H1 (cell line): ENCODE measurements at regions not wholly inside any gene's neighbourhood (a gene's known extent, or its start where the extent isn't known, plus 50 kb on each side); places are given as distances from the start of the nearest gene placed in this dataset.
A peak's percentile ranks its signal among the peaks of the same experiment; 100 is the strongest.

ENCODE experiments used
- CTCF ChIA-PET: fragments of 300-600 bp; sonication (Branson Sonifier 250); formaldehyde crosslinking; loops from one replicate; lab custom pipeline; 2021; ENCODE audit not compliant: partially characterized antibody; lab: Charles Lee
- POLR2A ChIA-PET: fragments of 300-600 bp; sonication (Branson Sonifier 250); formaldehyde crosslinking; loops from one replicate; lab custom pipeline; 2021; ENCODE audit warnings: inconsistent platforms; ENCODE audit not compliant: partially characterized antibody; lab: Charles Lee
- DNase-seq, 2 experiments: peaks; one replicate each; pipeline versions ENCODE4 v3.0.0 to v3.0.0-alpha.2; 2010 to 2022; ENCODE audit warnings: low spot score in 2 of 2, low read depth in 1 of 2, mixed read lengths in 1 of 2
- FAIRE-seq: peaks from 2 replicates; lab custom pipeline; 2011; peaks lifted over from hg19 to GRCh38; lab: Jason Lieb, UNC
- H2AFZ ChIP-seq: 2 replicates; pipeline ENCODE4 v1.8.1; 2012; ENCODE audit warnings: low read length, inconsistent platforms
- H2AK5ac ChIP-seq: 2 replicates; pipeline ENCODE4 v1.6.1; 2013; ENCODE audit warnings: low read depth, low read length
- H2BK120ac ChIP-seq: replicated peaks from 2 replicates; pipeline ENCODE3; 2013; ENCODE audit warnings: low read depth, low read length, inconsistent platforms
- H2BK12ac ChIP-seq: 2 replicates; pipeline ENCODE4 v1.6.1; 2013; ENCODE audit warnings: low read depth, low read length
- H2BK15ac ChIP-seq: 2 replicates; pipeline ENCODE4 v1.6.1; 2013; ENCODE audit warnings: low read length
- H2BK20ac ChIP-seq: 2 replicates; pipeline ENCODE4 v1.6.1; 2013; ENCODE audit warnings: low read length
- H2BK5ac ChIP-seq: 2 replicates; pipeline ENCODE4 v1.6.1; 2013; ENCODE audit warnings: low read depth, low read length
- H3K14ac ChIP-seq: 2 replicates; pipeline ENCODE4 v1.6.1; 2013; ENCODE audit warnings: inconsistent platforms; ENCODE audit not compliant: insufficient read length
- H3K18ac ChIP-seq: 2 replicates; pipeline ENCODE4 v1.6.1; 2013; ENCODE audit warnings: low read length; ENCODE audit errors: extremely low read depth
- H3K23ac ChIP-seq: 2 replicates; pipeline ENCODE4 v1.6.1; 2013; ENCODE audit warnings: inconsistent platforms; ENCODE audit not compliant: insufficient read length
- H3K23me2 ChIP-seq: 2 replicates; pipeline ENCODE4 v1.6.1; 2013; ENCODE audit warnings: low read depth, low read length
- H3K27ac ChIP-seq: 2 replicates; pipeline ENCODE4 v1.6.1; 2011; ENCODE audit warnings: low read depth, low read length, inconsistent platforms
- H3K27me3 ChIP-seq, 4 experiments: replicated peaks in 1 of 4; 1 replicate in 1 of 4; 2 replicates in 3 of 4; pipeline versions ENCODE4 v1.6.1 to v1.8.1; 2011 to 2013; ENCODE audit warnings: low read length in 3 of 4, mild to moderate bottlenecking in 3 of 4, inconsistent platforms in 2 of 4, mixed read lengths in 2 of 4, moderate library complexity in 1 of 4; ENCODE audit not compliant: control insufficient read depth in 3 of 4, insufficient read depth in 3 of 4; ENCODE audit errors: extremely low read depth in 1 of 4
- H3K36me3 ChIP-seq, 4 experiments: 2 replicates each; pipeline versions ENCODE4 v1.6.1 to v1.8.1; 2011 to 2013; ENCODE audit warnings: mild to moderate bottlenecking in 4 of 4, low read length in 3 of 4, moderate library complexity in 2 of 4, control low read depth in 1 of 4, inconsistent platforms in 1 of 4; ENCODE audit not compliant: insufficient read depth in 4 of 4, control insufficient read depth in 2 of 4
- H3K4ac ChIP-seq: replicated peaks from 2 replicates; pipeline ENCODE3; 2013; ENCODE audit warnings: low read length, low read depth, mixed read lengths, inconsistent platforms; ENCODE audit not compliant: insufficient read length
- H3K4me1 ChIP-seq, 4 experiments: replicated peaks in 1 of 4; 1 replicate in 1 of 4; 2 replicates in 3 of 4; pipeline versions ENCODE4 v1.6.1 to v1.8.1; 2011 to 2013; ENCODE audit warnings: low read length in 3 of 4, inconsistent platforms in 2 of 4, mixed read lengths in 1 of 4; ENCODE audit not compliant: insufficient read depth in 4 of 4, control insufficient read depth in 3 of 4
- H3K4me2 ChIP-seq, 2 experiments: 2 replicates each; pipeline versions ENCODE4 v1.6.1 to v1.8.1; 2011 to 2013; ENCODE audit warnings: low read depth in 2 of 2, low read length in 2 of 2, control low read depth in 1 of 2, inconsistent platforms in 1 of 2, mild to moderate bottlenecking in 1 of 2; ENCODE audit not compliant: insufficient read depth in 1 of 2
- H3K4me3 ChIP-seq, 4 experiments: fragments of 200-600, 300-600 bp in 1 of 4; sonication (generic), shearing (Covaris generic), sonication (Bioruptor Twin) in 1 of 4; 2 replicates each; pipeline versions ENCODE4 v1.5.1 to v1.8.1; 2011 to 2016; ENCODE audit warnings: low read length in 4 of 4, low read depth in 3 of 4, control low read depth in 2 of 4, inconsistent platforms in 2 of 4, mild to moderate bottlenecking in 2 of 4, mixed read lengths in 1 of 4, moderate library complexity in 1 of 4; ENCODE audit not compliant: insufficient read depth in 2 of 4; ENCODE audit errors: extremely low read depth in 1 of 4
- H3K56ac ChIP-seq: replicated peaks from 2 replicates; pipeline ENCODE3; 2013; ENCODE audit warnings: low read depth, mild to moderate bottlenecking, mixed read lengths, low read length, inconsistent platforms; ENCODE audit not compliant: insufficient read length
- H3K79me1 ChIP-seq: 2 replicates; pipeline ENCODE4 v1.6.1; 2013; ENCODE audit warnings: low read depth, low read length, control low read depth
- H3K79me2 ChIP-seq, 2 experiments: 2 replicates each; pipeline versions ENCODE4 v1.6.1 to v1.8.1; 2012 to 2013; ENCODE audit warnings: low read length in 2 of 2, mild to moderate bottlenecking in 2 of 2, inconsistent platforms in 1 of 2; ENCODE audit not compliant: insufficient read depth in 2 of 2, control insufficient read depth in 1 of 2
- H3K9ac ChIP-seq, 4 experiments: replicated peaks in 1 of 4; 1 replicate in 1 of 4; 2 replicates in 3 of 4; pipeline versions ENCODE4 v1.6.1 to v1.8.1; 2011 to 2013; ENCODE audit warnings: low read depth in 3 of 4, low read length in 3 of 4, control low read depth in 2 of 4, mild to moderate bottlenecking in 2 of 4, moderate library complexity in 2 of 4, inconsistent platforms in 1 of 4; ENCODE audit errors: extremely low read depth in 1 of 4
- H3K9me3 ChIP-seq, 2 experiments: 2 replicates each; pipeline versions ENCODE4 v1.6.1 to v1.8.1; 2012 to 2013; ENCODE audit warnings: mild to moderate bottlenecking in 2 of 2, moderate library complexity in 2 of 2, control low read depth in 1 of 2, inconsistent platforms in 1 of 2, low read depth in 1 of 2, low read length in 1 of 2, mixed read lengths in 1 of 2; ENCODE audit not compliant: insufficient read depth in 2 of 2
- H4K20me1 ChIP-seq, 2 experiments: replicated peaks in 1 of 2; 2 replicates each; pipeline versions ENCODE3 to v1.8.1; 2011 to 2013; ENCODE audit warnings: inconsistent platforms in 2 of 2, low read length in 2 of 2, mild to moderate bottlenecking in 1 of 2; ENCODE audit not compliant: insufficient read depth in 2 of 2, control insufficient read depth in 1 of 2
- H4K5ac ChIP-seq: 2 replicates; pipeline ENCODE4 v1.6.1; 2013; ENCODE audit warnings: low read length, low read depth, mixed read lengths, inconsistent platforms; ENCODE audit not compliant: insufficient read length
- H4K8ac ChIP-seq: 2 replicates; pipeline ENCODE4 v1.8.0; 2013; ENCODE audit warnings: mild to moderate bottlenecking, moderate library complexity, low read length, inconsistent platforms; ENCODE audit not compliant: insufficient read depth; ENCODE audit errors: extremely low read depth
- H4K91ac ChIP-seq: replicated peaks from 2 replicates; pipeline ENCODE3; 2013; ENCODE audit warnings: low read length, mixed read lengths, inconsistent platforms; ENCODE audit not compliant: insufficient read length
- BACH1 ChIP-seq: IDR thresholded peaks from 2 replicates; pipeline ENCODE4 v1.6.1; 2012; ENCODE audit warnings: low read length, improper control_type of control experiment
- CHD2 ChIP-seq: IDR thresholded peaks from 2 replicates; pipeline ENCODE4 v1.6.1; 2012; ENCODE audit warnings: low read length, improper control_type of control experiment
- JUND ChIP-seq: IDR thresholded peaks from 2 replicates; pipeline ENCODE4 v1.6.1; 2011; ENCODE audit warnings: mild to moderate bottlenecking, improper control_type of control experiment, low read length
- KDM1A ChIP-seq: fragments of 200-600, 300-600 bp; sonication (generic); IDR thresholded peaks from 2 replicates; pipeline ENCODE4 v1.7.1; 2016; ENCODE audit warnings: mild to moderate bottlenecking, low read length, borderline replicate concordance
- SP2 ChIP-seq: IDR thresholded peaks from 2 replicates; pipeline ENCODE4 v1.6.1; 2012; ENCODE audit warnings: mild to moderate bottlenecking, low read length, inconsistent platforms
- SUZ12 ChIP-seq: fragments of 200-600 bp; sonication (generic); IDR thresholded peaks from 2 replicates; pipeline ENCODE4 v1.6.1; 2012; ENCODE audit warnings: mild to moderate bottlenecking, inconsistent platforms, low read length, moderate library complexity, mixed read lengths
- USF2 ChIP-seq: IDR thresholded peaks from 2 replicates; pipeline ENCODE4 v1.6.1; 2011; ENCODE audit warnings: low read length, improper control_type of control experiment
- YY1 ChIP-seq: IDR thresholded peaks from 2 replicates; pipeline ENCODE4 v1.6.1; 2011; ENCODE audit warnings: low read depth, mild to moderate bottlenecking, low read length
- WGBS, 2 experiments: shearing (Covaris generic) in 1 of 2; methylation state at CpG; one replicate each; pipeline versions ENCODE4 v1.1.6 to v1.1.7; 2013 to 2015; ENCODE audit warnings: low lambda C conversion rate in 2 of 2, mixed read lengths in 2 of 2, inconsistent platforms in 1 of 2, low coverage in 1 of 2, missing lambda C conversion rate in 1 of 2; ENCODE audit not compliant: insufficient replicate concordance in 2 of 2, insufficient coverage in 1 of 2, insufficient read length in 1 of 2; ENCODE audit errors: extremely low coverage in 1 of 2, missing lambda C conversion rate in 1 of 2; 5-methylcytosine and 5-hydroxymethylcytosine counted together

GRCh38 chr5:34543687-34544086, 112.4 kb upstream of the RAI14 start:
- no peak for DNase-seq
- no peak for FAIRE-seq
- Histone ChIP-seq H2BK5ac (no peak overlapping the region), H2BK15ac (no peak overlapping the region), H3K14ac (no peak overlapping the region), H3K27ac (no peak overlapping the region), H3K4me3 (no peak overlapping the region), H3K23me2 (no peaks in the 10 kb centered on the region; the same call in 1 of the 2 replicates), H3K79me2 (no peaks in the 10 kb centered on the region), H3K79me1 (no peaks in the 10 kb centered on the region), H3K9me3 (peaks cover 12 to 18% of the 10 kb centered on the region in 2 experiments; a peak in 2 of 4 replicates), H2BK12ac (no peak overlapping the region), H2AFZ (no peak overlapping the region), H3K4me2 (no peak overlapping the region), H3K4ac (no peak overlapping the region), H3K4me1 (peaks cover 7 to 43% (median 15%) of the 10 kb centered on the region in 4 experiments; a peak in 6 of 7 replicates), H3K23ac (no peak overlapping the region), H2AK5ac (no peak overlapping the region), H4K5ac (no peak overlapping the region), H3K18ac (no peak overlapping the region), H4K20me1 (no peaks in the 10 kb centered on the region), H3K36me3 (peaks cover 0 to 10% (median 4%) of the 10 kb centered on the region in 4 experiments; a peak in 2 of 8 replicates), H4K8ac (no peak overlapping the region), H3K27me3 (no peaks in the 10 kb centered on the region), H2BK20ac (no peak overlapping the region), H2BK120ac (peak overlapping the region; percentile 76), H4K91ac (peak overlapping the region; percentile 29), H3K56ac (no peak overlapping the region), H3K9ac (no peak overlapping the region)
- 0% methylated on average over 1 of the region's 1 CpG; no CpG with 5 or more reads in 1 of the 2 experiments for WGBS, 2 experiments
- CTCF ChIA-PET: no interaction called here
- peak; percentile 84; the same call in 1 of the 2 replicates for TF ChIP-seq KDM1A
- no peak for TF ChIP-seq SP2
- TF ChIP-seq USF2: no peak
- TF ChIP-seq CHD2: no peak
- no peak for TF ChIP-seq SUZ12
- TF ChIP-seq YY1: no peak
- no peak for TF ChIP-seq BACH1
- TF ChIP-seq JUND: no peak
- POLR2A ChIA-PET: no interaction called here
